B cell (primary cell): ENCODE measurements at regions not wholly inside any gene's neighbourhood (a gene's known extent, or its start where the extent isn't known, plus 50 kb on each side); places are given as distances from the start of the nearest gene placed in this dataset.

Source experiments
- CTCF ChIP-seq: fragments of 200-600 bp; IDR thresholded peaks from one replicate; pipeline ENCODE4 v1.8.0; 2022; ENCODE audit warnings: antibody characterized with exemption, mild to moderate bottlenecking
- EZH2 ChIP-seq: IDR thresholded peaks from 2 replicates; pipeline ENCODE4 v1.6.1; 2012; ENCODE audit warnings: borderline replicate concordance, low read depth, mild to moderate bottlenecking, moderate library complexity, low read length; ENCODE audit not compliant: insufficient read depth, poor library complexity, severe bottlenecking

GRCh38 chr11:109184376-109184775 is 237.6 kb upstream of the C11orf87 start:
- TF ChIP-seq CTCF = no peak
- TF ChIP-seq EZH2 = no peak
